BLaER1 treated with 17β-estradiol and CSF1 and Interleukin-3, amounts not matched to agents 10 nM and 100 nM (cell line): ENCODE measurements at regions not wholly inside any gene's neighbourhood (a gene's known extent, or its start where the extent isn't known, plus 50 kb on each side); places are given as distances from the start of the nearest gene placed in this dataset.

Experiments used
- H3K27ac ChIP-seq, 11 experiments: shearing (Covaris generic); formaldehyde crosslinking; 2 replicates each; pipeline ENCODE4 v1.8.1; 2022
- H3K27me3 ChIP-seq, 11 experiments: shearing (Covaris generic); formaldehyde crosslinking; 2 replicates each; pipeline ENCODE4 v1.8.1; 2022
- H3K36me3 ChIP-seq, 11 experiments: shearing (Covaris generic); formaldehyde crosslinking; 2 replicates each; pipeline ENCODE4 v1.8.1; 2022
- H3K4me1 ChIP-seq, 10 experiments: shearing (Covaris generic); formaldehyde crosslinking; 2 replicates each; pipeline ENCODE4 v1.8.1; 2022
- H3K4me2 ChIP-seq, 11 experiments: shearing (Covaris generic); formaldehyde crosslinking; 2 replicates each; pipeline ENCODE4 v1.8.1; 2022
- H3K4me3 ChIP-seq, 10 experiments: shearing (Covaris generic); formaldehyde crosslinking; 2 replicates each; pipeline ENCODE4 v1.8.1; 2022
- H3K9ac ChIP-seq, 11 experiments: shearing (Covaris generic); formaldehyde crosslinking; 2 replicates each; pipeline ENCODE4 v1.8.1; 2022
- H3K9me3 ChIP-seq, 11 experiments: shearing (Covaris generic); formaldehyde crosslinking; replicated peaks in 1 of 11; 2 replicates each; pipeline ENCODE4 v1.8.1; 2022
- H4K20me1 ChIP-seq, 11 experiments: shearing (Covaris generic); formaldehyde crosslinking; 2 replicates each; pipeline ENCODE4 v1.8.1; 2022
- Cebpa-rat ChIP-seq, 11 experiments: shearing (Covaris generic); IDR thresholded peaks; 2 replicates each; pipeline ENCODE4 v1.8.1; 2022

DNA sequence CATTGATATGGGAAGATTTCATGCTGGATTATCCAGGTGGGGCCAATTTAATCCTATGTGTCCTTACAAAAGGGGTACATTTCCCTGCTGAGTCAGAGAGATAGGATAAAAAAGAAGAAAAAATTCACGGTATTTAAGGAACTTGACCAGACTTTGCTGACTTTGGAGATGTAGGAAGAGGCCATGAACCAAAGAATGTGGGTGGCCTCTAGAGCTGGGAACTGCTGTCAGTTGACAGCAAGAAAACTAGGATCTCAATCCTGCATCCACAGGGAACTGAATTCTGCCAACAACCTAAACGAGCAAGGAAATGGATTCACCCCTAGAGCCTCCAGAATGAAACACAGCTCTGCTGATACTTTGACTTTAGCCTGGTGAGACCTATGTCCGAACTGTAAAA lies 148.1 kb upstream of the SLC24A5 start:
- H3K36me3 ChIP-seq, result no peaks in the 10 kb centered on the region
- no peaks in the 10 kb centered on the region for H3K27me3 ChIP-seq
- no peak overlapping the region for H3K9ac ChIP-seq
- no peak for TF ChIP-seq Cebpa-rat (IDR thresholded peaks at IDR 0.05)
- H4K20me1 ChIP-seq, result no peaks in the 10 kb centered on the region
- 0 out of 22 replicates have a peak, but pooled peaks cover 0 to 8% (median 0%) of the 10 kb centered on the region in 11 experiments for H3K9me3 ChIP-seq
- H3K4me3 ChIP-seq, result no peak overlapping the region
- H3K4me1 ChIP-seq, result peaks cover 0 to 9% (median 0%) of the 10 kb centered on the region in 10 experiments; a peak in 5 of 20 replicates
- no peak overlapping the region for H3K27ac ChIP-seq
- H3K4me2 ChIP-seq, result no peak overlapping the region

DNA sequence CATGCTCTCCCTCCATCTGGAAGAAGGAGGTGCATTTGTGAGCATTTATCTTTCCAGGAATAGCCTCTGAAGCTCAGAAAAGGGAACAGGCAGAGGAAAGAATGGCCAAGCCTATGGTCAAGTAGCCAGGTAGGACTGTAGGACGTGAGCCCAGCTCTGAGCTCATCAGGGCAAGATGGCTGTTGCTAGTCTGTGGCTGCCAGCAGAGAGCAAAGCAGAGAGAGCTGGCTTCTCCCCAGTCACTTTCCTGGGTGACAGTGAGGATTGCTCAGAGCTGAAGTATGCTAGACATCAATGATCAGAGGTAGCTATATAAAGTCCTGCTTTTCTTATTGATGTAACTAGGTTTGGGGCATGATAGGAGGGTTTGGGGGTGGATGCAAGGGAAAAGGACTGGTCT lies 146.1 kb upstream of the SLC24A5 start:
- H3K4me1 ChIP-seq, result peaks cover 0 to 2% (median 0%) of the 10 kb centered on the region in 10 experiments; a peak in 5 of 20 replicates
- no peaks in the 10 kb centered on the region for H3K27me3 ChIP-seq
- no peaks in the 10 kb centered on the region for H4K20me1 ChIP-seq
- no peaks in the 10 kb centered on the region for H3K36me3 ChIP-seq
- no peak overlapping the region for H3K27ac ChIP-seq
- H3K9ac ChIP-seq, result no peak overlapping the region
- no peak overlapping the region for H3K4me3 ChIP-seq
- no peak for TF ChIP-seq Cebpa-rat (IDR thresholded peaks at IDR 0.05)
- H3K9me3 ChIP-seq, result 0 out of 22 replicates have a peak, but pooled peaks cover 0 to 8% (median 0%) of the 10 kb centered on the region in 11 experiments
- H3K4me2 ChIP-seq, result no peak overlapping the region

DNA sequence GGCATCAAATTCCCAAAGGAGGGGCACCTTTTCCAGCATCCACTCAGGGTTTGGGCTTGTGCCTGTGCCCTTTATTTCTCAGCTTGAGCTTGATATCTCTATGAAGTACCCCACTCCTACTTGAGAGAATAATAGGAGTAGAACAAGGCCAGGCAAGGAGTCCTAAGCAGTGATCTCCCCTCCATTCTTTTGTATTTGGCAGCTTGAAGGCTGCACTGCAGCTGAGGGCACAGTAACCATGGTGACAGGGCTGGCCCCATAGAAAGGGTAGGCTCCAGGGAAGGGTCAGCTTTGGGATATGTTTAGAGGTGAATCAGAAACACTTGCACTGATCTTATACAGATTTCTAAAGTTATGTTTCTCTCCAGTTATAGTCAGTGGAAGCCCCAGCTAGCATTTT lies 145.4 kb upstream of the SLC24A5 start:
- H3K9me3 ChIP-seq, result 0 out of 22 replicates have a peak, but pooled peaks cover 0 to 4% (median 0%) of the 10 kb centered on the region in 11 experiments
- H3K27me3 ChIP-seq, result no peaks in the 10 kb centered on the region
- no peak overlapping the region for H3K9ac ChIP-seq
- H3K36me3 ChIP-seq, result no peaks in the 10 kb centered on the region
- no peak overlapping the region for H3K4me2 ChIP-seq
- no peaks in the 10 kb centered on the region for H3K4me1 ChIP-seq
- no peak overlapping the region for H3K4me3 ChIP-seq
- no peak for TF ChIP-seq Cebpa-rat (IDR thresholded peaks at IDR 0.05)
- no peaks in the 10 kb centered on the region for H4K20me1 ChIP-seq
- no peak overlapping the region for H3K27ac ChIP-seq

DNA sequence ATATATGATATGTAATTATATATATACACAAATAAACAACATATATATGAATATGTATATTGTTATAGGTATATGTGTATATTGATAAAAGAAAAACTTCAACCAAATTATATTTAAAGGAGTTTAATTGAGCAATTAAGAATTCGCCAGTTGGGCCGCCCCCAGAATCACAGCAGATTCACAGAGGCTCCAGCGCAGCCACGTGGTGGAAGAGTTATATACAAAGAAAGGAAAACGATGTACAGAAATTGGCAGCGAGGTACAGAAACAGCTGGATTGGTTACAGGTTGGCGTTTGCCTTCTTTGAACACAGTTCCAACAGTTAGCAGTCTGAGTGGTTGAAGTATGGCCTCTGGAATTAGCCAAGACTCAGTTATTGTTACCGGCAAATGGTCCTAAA lies 137.3 kb upstream of the SLC24A5 start:
- H3K27ac ChIP-seq, result no peak overlapping the region

DNA sequence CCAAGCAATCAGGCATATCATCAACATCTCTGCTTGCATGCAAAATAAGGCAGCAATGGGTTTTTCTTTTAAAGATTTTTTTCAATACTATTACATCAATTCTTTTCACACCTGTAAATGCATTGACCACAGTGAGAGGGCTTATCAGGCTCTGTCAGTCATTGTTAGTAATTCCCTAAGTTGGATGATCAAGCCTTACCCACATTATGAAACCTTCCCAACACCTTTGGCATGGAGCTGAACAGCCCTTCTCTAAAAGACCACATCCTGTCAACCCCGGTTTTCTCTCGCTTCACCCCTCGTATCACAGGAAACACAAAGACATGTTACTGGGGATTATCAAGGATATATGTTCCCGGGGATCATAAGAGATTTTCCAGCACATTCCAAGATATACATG lies 135.2 kb upstream of the SLC24A5 start:
- Histone ChIP-seq H3K36me3 (no peaks in the 10 kb centered on the region), H3K4me3 (no peak overlapping the region), H3K27me3 (no peaks in the 10 kb centered on the region), H3K9ac (no peak overlapping the region), H3K4me1 (peaks cover 0 to 8% (median 6%) of the 10 kb centered on the region in 10 experiments; a peak in 11 of 20 replicates), H3K9me3 (no peaks in the 10 kb centered on the region), H3K27ac (no peak overlapping the region), H3K4me2 (no peak overlapping the region), H4K20me1 (no peaks in the 10 kb centered on the region)
- TF ChIP-seq Cebpa-rat (IDR thresholded peaks at IDR 0.05), result no peak

More for the DNA sequence above, 137.3 kb upstream of the SLC24A5 start:
- Histone ChIP-seq H3K27me3 (no peaks in the 10 kb centered on the region), H3K36me3 (no peaks in the 10 kb centered on the region), H3K9me3 (no peaks in the 10 kb centered on the region), H3K4me2 (no peak overlapping the region), H3K9ac (no peak overlapping the region), H4K20me1 (no peaks in the 10 kb centered on the region), H3K4me1 (peaks cover 0 to 8% (median 6%) of the 10 kb centered on the region in 10 experiments; a peak in 11 of 20 replicates), H3K4me3 (no peak overlapping the region)
- TF ChIP-seq Cebpa-rat (IDR thresholded peaks at IDR 0.05), result no peak

DNA sequence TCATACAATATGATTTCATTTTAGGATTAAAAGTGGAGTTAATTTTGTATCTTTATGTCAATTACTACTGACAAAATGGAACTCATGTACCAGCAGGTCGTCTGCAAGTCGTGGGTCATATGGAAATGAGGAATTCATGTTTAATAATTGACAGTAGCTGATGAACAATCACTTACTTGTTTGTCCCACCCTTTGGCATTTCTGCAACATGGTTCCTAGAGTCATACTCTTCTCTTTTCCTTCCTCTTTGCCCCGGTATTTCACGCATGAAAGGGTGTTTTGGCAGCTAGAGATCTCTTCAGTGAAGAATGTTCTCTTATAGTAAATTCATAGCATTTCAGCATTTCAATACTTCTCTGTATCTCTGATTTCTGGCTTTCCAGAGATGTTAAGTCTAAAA lies 133.3 kb upstream of the SLC24A5 start:
- H3K27me3 ChIP-seq, result no peaks in the 10 kb centered on the region
- H3K4me1 ChIP-seq, result peaks cover 0 to 8% (median 6%) of the 10 kb centered on the region in 10 experiments; a peak in 11 of 20 replicates
- H3K9me3 ChIP-seq, result no peaks in the 10 kb centered on the region
- peak overlapping the region in 7 of 11 experiments; percentile 11 to 44 (median 29); a peak in 8 of 22 replicates for H3K4me2 ChIP-seq
- H3K4me3 ChIP-seq, result no peak overlapping the region
- H3K9ac ChIP-seq, result no peak overlapping the region
- H3K27ac ChIP-seq, result no peak overlapping the region
- H4K20me1 ChIP-seq, result no peaks in the 10 kb centered on the region
- H3K36me3 ChIP-seq, result no peaks in the 10 kb centered on the region
- TF ChIP-seq Cebpa-rat (IDR thresholded peaks at IDR 0.05), result no peak

DNA sequence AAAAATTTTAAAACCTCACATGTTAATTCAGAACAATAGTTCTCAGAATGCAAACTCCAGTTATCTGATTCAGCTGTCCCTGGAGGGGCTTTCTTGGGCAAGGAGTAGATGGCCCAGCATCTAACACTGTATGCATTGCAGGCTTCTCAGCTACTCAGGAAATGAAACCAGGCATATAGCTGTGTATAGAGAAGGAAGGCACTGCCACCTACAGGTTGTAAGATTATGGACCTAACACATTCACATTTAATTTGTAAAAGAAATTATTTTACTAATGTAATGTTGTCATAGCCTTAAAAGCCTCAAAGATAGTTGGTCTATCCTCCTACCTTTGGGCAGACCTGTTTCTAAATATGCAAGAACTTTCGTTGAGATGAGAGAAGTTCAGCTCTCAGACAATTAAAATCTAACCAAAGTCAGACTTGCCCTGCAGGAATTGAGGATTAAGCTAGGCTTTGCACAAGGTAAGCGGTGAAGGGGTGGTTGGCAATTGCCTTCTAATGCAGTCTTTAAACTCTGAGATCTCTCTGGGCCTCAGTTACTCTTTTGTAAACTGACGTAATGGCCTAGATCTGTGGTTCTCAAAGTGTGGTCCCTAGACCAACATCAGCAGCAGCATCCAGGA lies 132.8 kb upstream of the SLC24A5 start:
- Histone ChIP-seq H3K4me3 (no peak overlapping the region), H3K36me3 (no peaks in the 10 kb centered on the region), H3K4me2 (peak overlapping the region in 3 of 11 experiments; percentile 16 to 38 (median 29); a peak in 4 of 22 replicates), H4K20me1 (no peaks in the 10 kb centered on the region), H3K9ac (no peak overlapping the region), H3K9me3 (no peaks in the 10 kb centered on the region), H3K27ac (no peak overlapping the region), H3K4me1 (peaks cover 0 to 8% (median 6%) of the 10 kb centered on the region in 10 experiments; a peak in 11 of 20 replicates), H3K27me3 (no peaks in the 10 kb centered on the region)
- no peak for TF ChIP-seq Cebpa-rat (IDR thresholded peaks at IDR 0.05)

DNA sequence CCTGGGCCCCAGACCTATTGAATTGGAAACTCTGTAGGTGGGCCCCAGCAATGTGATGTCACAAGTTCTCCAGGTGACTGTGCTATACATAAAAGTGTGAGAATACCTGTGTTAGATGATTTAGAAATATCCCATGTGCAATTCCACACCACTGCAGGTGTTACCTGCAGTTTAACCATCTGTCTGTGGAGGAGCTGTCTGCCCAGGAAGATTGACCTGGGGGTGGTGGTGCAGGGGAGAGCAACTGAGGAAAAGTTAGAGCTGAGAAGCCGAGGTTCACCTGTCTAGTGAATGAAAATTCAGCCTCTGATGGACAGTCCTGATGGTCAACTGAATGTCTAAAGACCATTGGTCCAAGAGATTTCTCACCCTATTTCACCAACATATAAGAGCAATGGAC lies 132.2 kb upstream of the SLC24A5 start:
- Histone ChIP-seq H3K27ac (no peak overlapping the region), H3K4me2 (no peak overlapping the region), H3K4me3 (no peak overlapping the region), H3K36me3 (no peaks in the 10 kb centered on the region), H3K9me3 (no peaks in the 10 kb centered on the region), H3K27me3 (no peaks in the 10 kb centered on the region), H4K20me1 (no peaks in the 10 kb centered on the region), H3K9ac (no peak overlapping the region), H3K4me1 (peaks cover 0 to 8% (median 6%) of the 10 kb centered on the region in 10 experiments; a peak in 11 of 20 replicates)
- TF ChIP-seq Cebpa-rat (IDR thresholded peaks at IDR 0.05), result no peak

DNA sequence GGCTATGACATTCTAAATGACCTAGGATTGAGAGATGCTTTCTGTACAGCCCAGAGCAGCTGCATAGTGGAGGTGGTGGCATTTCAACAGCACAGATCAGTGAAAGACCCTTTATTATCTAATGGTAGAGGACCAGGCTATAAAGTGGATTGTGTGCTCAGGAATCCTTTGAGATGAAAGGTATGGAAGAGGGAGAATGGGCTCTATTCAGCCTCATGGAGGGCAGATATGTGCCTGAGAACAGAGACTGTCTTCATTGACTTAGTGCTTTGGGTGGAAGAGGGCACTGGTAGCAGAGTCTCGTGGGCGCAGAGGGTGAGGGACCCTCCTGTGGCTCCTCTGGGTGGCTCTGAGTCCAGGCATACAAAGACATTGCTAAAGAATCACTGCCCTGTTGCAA lies 130.0 kb upstream of the SLC24A5 start:
- H3K9me3 ChIP-seq, result no peaks in the 10 kb centered on the region

DNA sequence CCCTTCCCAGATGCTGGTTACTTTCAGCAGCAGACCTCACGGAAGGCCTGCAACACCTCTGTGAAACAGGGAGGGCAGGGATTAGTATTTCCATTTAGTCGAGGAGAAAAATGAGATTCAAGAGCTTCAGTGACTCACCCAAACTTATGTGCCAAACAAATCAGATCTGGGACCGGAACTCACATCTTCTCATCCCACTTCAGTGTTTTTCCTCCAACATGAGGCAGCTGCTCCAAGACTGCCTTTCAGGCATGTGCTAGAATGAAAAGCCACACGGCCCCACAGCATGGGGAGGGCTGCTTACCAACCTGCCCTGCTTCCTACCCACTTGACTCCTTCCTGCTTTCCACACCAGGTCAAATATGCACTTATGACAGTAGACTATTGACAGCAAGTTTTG lies 129.4 kb upstream of the SLC24A5 start:
- Histone ChIP-seq H3K27me3 (no peaks in the 10 kb centered on the region), H4K20me1 (no peaks in the 10 kb centered on the region), H3K4me2 (no peak overlapping the region), H3K9ac (no peak overlapping the region), H3K4me3 (no peak overlapping the region), H3K9me3 (no peaks in the 10 kb centered on the region), H3K36me3 (no peaks in the 10 kb centered on the region), H3K27ac (no peak overlapping the region), H3K4me1 (peaks cover 0 to 8% (median 6%) of the 10 kb centered on the region in 10 experiments; a peak in 11 of 20 replicates)
- TF ChIP-seq Cebpa-rat (IDR thresholded peaks at IDR 0.05), result no peak

More for the DNA sequence above, 130.0 kb upstream of the SLC24A5 start:
- Histone ChIP-seq H3K4me2 (no peak overlapping the region), H4K20me1 (no peaks in the 10 kb centered on the region), H3K9ac (no peak overlapping the region), H3K27ac (no peak overlapping the region), H3K27me3 (no peaks in the 10 kb centered on the region), H3K4me3 (no peak overlapping the region), H3K36me3 (no peaks in the 10 kb centered on the region), H3K4me1 (peaks cover 0 to 8% (median 6%) of the 10 kb centered on the region in 10 experiments; a peak in 11 of 20 replicates)
- TF ChIP-seq Cebpa-rat (IDR thresholded peaks at IDR 0.05), result no peak
